Loucy (cell line): ENCODE measurements at regions not wholly inside any gene's neighbourhood (a gene's known extent, or its start where the extent isn't known, plus 50 kb on each side); places are given as distances from the start of the nearest gene placed in this dataset.

Source experiments
- EZH2phosphoT487 ChIP-seq: fragments of 200-600 bp; IDR thresholded peaks from 2 replicates; pipeline ENCODE4 v1.6.1; 2018; ENCODE audit warnings: antibody characterized with exemption, mild to moderate bottlenecking, moderate library complexity, borderline replicate concordance
- TF ChIP-seq, protein P1 (sequence below): fragments of 200-600 bp; sonication (generic); conservative IDR thresholded peaks from 2 replicates; pipeline ENCODE4 v1.5.1; 2014; ENCODE audit warnings: mild to moderate bottlenecking, antibody characterized with exemption, low read length

DNA sequence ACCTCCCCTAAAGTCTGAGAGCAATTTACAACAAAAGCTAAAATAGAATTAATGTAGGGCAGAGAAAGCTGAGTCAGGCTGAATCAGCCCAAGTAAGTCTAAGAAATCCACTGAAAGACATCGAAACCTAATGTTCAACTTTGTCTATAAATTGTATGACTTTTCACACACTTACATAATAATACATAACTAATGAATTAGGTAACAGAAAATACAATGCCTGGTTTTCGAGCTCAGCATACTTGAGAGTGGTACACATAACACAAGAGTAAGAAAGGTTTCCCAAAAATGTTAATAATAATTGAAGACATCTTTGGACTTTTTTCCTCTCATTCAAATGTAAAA lies 55.3 kb upstream of the VGLL4 start:
- TF ChIP-seq, protein P1, sequence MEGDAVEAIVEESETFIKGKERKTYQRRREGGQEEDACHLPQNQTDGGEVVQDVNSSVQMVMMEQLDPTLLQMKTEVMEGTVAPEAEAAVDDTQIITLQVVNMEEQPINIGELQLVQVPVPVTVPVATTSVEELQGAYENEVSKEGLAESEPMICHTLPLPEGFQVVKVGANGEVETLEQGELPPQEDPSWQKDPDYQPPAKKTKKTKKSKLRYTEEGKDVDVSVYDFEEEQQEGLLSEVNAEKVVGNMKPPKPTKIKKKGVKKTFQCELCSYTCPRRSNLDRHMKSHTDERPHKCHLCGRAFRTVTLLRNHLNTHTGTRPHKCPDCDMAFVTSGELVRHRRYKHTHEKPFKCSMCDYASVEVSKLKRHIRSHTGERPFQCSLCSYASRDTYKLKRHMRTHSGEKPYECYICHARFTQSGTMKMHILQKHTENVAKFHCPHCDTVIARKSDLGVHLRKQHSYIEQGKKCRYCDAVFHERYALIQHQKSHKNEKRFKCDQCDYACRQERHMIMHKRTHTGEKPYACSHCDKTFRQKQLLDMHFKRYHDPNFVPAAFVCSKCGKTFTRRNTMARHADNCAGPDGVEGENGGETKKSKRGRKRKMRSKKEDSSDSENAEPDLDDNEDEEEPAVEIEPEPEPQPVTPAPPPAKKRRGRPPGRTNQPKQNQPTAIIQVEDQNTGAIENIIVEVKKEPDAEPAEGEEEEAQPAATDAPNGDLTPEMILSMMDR: no peak
- no peak for TF ChIP-seq EZH2phosphoT487
